GM12891 (cell line): ENCODE measurements at regions not wholly inside any gene's neighbourhood (a gene's known extent, or its start where the extent isn't known, plus 50 kb on each side); places are given as distances from the start of the nearest gene placed in this dataset.

Experiments used
- POLR2A ChIP-seq: IDR thresholded peaks from 2 replicates; pipeline ENCODE4 v1.6.1; 2011; ENCODE audit warnings: low read depth, low read length, control low read depth
- TAF1 ChIP-seq: IDR thresholded peaks from 2 replicates; pipeline ENCODE4 v1.6.1; 2011; ENCODE audit warnings: low read depth, low read length, control low read depth

DNA sequence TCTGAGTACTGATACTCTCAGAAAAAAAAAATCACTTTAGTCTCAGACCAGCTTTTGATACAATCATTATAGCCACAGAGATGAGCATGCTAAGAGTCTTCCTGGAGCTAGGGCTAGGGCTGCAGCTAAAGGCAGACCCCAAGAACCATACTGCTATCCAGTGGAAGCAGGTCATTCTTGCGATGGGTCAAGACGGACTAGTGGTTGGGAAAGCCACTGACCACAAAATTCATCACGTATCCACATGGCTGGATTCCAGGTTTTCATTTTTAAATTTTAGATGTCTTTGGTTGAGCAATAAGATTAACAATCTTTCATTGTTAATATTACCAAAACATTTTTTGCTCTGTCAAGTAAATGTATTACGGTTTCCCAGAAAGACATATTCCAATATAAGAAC lies 598.1 kb downstream of the DNAH5 start:
- TF ChIP-seq TAF1, result no peak
- TF ChIP-seq POLR2A, result no peak
